KMS-11 (cell line): ENCODE measurements at regions not wholly inside any gene's neighbourhood (a gene's known extent, or its start where the extent isn't known, plus 50 kb on each side); places are given as distances from the start of the nearest gene placed in this dataset.

Experiments used
- H2AFZ ChIP-seq: fragments of 200-600 bp; sonication (generic); 2 replicates; pipeline ENCODE4 v1.6.1; 2016; ENCODE audit warnings: antibody characterized with exemption, mixed run types, low read depth
- H3K27ac ChIP-seq: fragments of 200-600 bp; sonication (generic); 2 replicates; pipeline ENCODE4 v1.6.1; 2016; ENCODE audit warnings: mild to moderate bottlenecking, mixed run types
- H3K27me3 ChIP-seq: fragments of 200-600 bp; sonication (generic); 2 replicates; pipeline ENCODE4 v1.6.1; 2017; ENCODE audit warnings: mild to moderate bottlenecking, low read depth, mixed run types, moderate library complexity; ENCODE audit not compliant: insufficient read depth
- H3K36me3 ChIP-seq: fragments of 200-600 bp; sonication (generic); 2 replicates; pipeline ENCODE4 v1.6.1; 2017; ENCODE audit warnings: mild to moderate bottlenecking, mixed run types; ENCODE audit not compliant: insufficient read depth
- H3K4me1 ChIP-seq: fragments of 200-600 bp; sonication (generic); 2 replicates; pipeline ENCODE4 v1.6.1; 2016; ENCODE audit warnings: mild to moderate bottlenecking, low read depth, mixed run types; ENCODE audit not compliant: poor library complexity, severe bottlenecking
- H3K4me2 ChIP-seq: fragments of 200-600 bp; sonication (generic); 2 replicates; pipeline ENCODE4 v1.7.0; 2016; ENCODE audit warnings: mild to moderate bottlenecking, mixed run types
- H3K4me3 ChIP-seq: fragments of 200-600 bp; sonication (generic); IDR thresholded peaks from 2 replicates; pipeline ENCODE4 v1.6.1; 2017; ENCODE audit warnings: low read depth, low read length, mixed read lengths; ENCODE audit not compliant: insufficient read depth
- H3K79me2 ChIP-seq: fragments of 200-600 bp; sonication (generic); 2 replicates; pipeline ENCODE4 v1.6.1; 2016; ENCODE audit warnings: low read depth, mixed run types; ENCODE audit not compliant: insufficient read depth
- H3K9ac ChIP-seq: fragments of 200-600 bp; sonication (generic); 2 replicates; pipeline ENCODE4 v1.6.1; 2016; ENCODE audit warnings: mild to moderate bottlenecking, mixed run types
- H4K20me1 ChIP-seq: fragments of 200-600 bp; sonication (generic); 2 replicates; pipeline ENCODE4 v1.6.1; 2016; ENCODE audit warnings: mild to moderate bottlenecking, mixed run types; ENCODE audit not compliant: insufficient read depth
- CTCF ChIP-seq: fragments of 200-600 bp; sonication (generic); conservative IDR thresholded peaks from 2 replicates; pipeline ENCODE4 v1.6.1; 2017; ENCODE audit warnings: low read depth, mild to moderate bottlenecking, antibody characterized with exemption, low read length, moderate library complexity, mixed read lengths

GRCh38 chr19:31659897-31660210 is 310.6 kb upstream of the TSHZ3 start:
- Histone ChIP-seq H3K9ac (no peak overlapping the region), H3K4me2 (no peak overlapping the region), H3K36me3 (no peaks in the 10 kb centered on the region), H3K27me3 (no peaks in the 10 kb centered on the region), H4K20me1 (no peaks in the 10 kb centered on the region), H3K4me3 (no peak overlapping the region), H3K4me1 (no peaks in the 10 kb centered on the region), H3K27ac (no peak overlapping the region), H3K79me2 (no peaks in the 10 kb centered on the region), H2AFZ (no peak overlapping the region)
- no peak for TF ChIP-seq CTCF

GRCh38 chr19:31664096-31664495 is 314.9 kb upstream of the TSHZ3 start:
- no peak overlapping the region for H3K4me3 ChIP-seq
- no peak for TF ChIP-seq CTCF
- no peak overlapping the region for H3K4me2 ChIP-seq
- H3K79me2 ChIP-seq: no peaks in the 10 kb centered on the region
- H3K27me3 ChIP-seq: no peaks in the 10 kb centered on the region
- no peaks in the 10 kb centered on the region for H3K4me1 ChIP-seq
- no peak overlapping the region for H3K27ac ChIP-seq
- H3K9ac ChIP-seq: no peak overlapping the region
- no peak overlapping the region for H2AFZ ChIP-seq
- no peaks in the 10 kb centered on the region for H3K36me3 ChIP-seq
- H4K20me1 ChIP-seq: no peaks in the 10 kb centered on the region

GRCh38 chr19:31664997-31665396 is 315.8 kb upstream of the TSHZ3 start:
- no peaks in the 10 kb centered on the region for H3K4me1 ChIP-seq
- H2AFZ ChIP-seq: no peak overlapping the region

GRCh38 chr19:31666126-31666525 is 316.9 kb upstream of the TSHZ3 start:
- Histone ChIP-seq H3K4me3 (no peak overlapping the region), H3K4me2 (no peak overlapping the region), H3K4me1 (no peaks in the 10 kb centered on the region), H3K9ac (no peak overlapping the region), H3K27me3 (no peaks in the 10 kb centered on the region), H2AFZ (no peak overlapping the region), H4K20me1 (no peaks in the 10 kb centered on the region), H3K27ac (no peak overlapping the region), H3K36me3 (no peaks in the 10 kb centered on the region), H3K79me2 (no peaks in the 10 kb centered on the region)
- no peak for TF ChIP-seq CTCF

More at GRCh38 chr19:31664997-31665396, 315.8 kb upstream of the TSHZ3 start:
- Histone ChIP-seq H3K4me3 (no peak overlapping the region), H3K79me2 (no peaks in the 10 kb centered on the region), H3K9ac (no peak overlapping the region), H3K27ac (no peak overlapping the region), H4K20me1 (no peaks in the 10 kb centered on the region), H3K36me3 (no peaks in the 10 kb centered on the region), H3K4me2 (no peak overlapping the region), H3K27me3 (no peaks in the 10 kb centered on the region)
- no peak for TF ChIP-seq CTCF

- Histone ChIP-seq H3K27me3 (no peaks in the 10 kb centered on the region), H3K9ac (no peak overlapping the region), H3K4me1 (no peaks in the 10 kb centered on the region), H2AFZ (no peak overlapping the region), H3K36me3 (no peaks in the 10 kb centered on the region), H3K4me2 (no peak overlapping the region), H4K20me1 (no peaks in the 10 kb centered on the region), H3K27ac (no peak overlapping the region), H3K79me2 (no peaks in the 10 kb centered on the region), H3K4me3 (no peak overlapping the region)
- TF ChIP-seq CTCF: no peak
Measured at GRCh38 chr19:31667106-31667505, 317.9 kb upstream of the TSHZ3 start.
